AG04450 (cell line): ENCODE measurements at regions not wholly inside any gene's neighbourhood (a gene's known extent, or its start where the extent isn't known, plus 50 kb on each side); places are given as distances from the start of the nearest gene placed in this dataset.
"Not testable (repeated sequence)": the region's sequence is repeated elsewhere in the genome, so short reads cannot be mapped to it uniquely, and the experiment has no call there.

ENCODE experiments used
- CTCF ChIA-PET: fragments of 300-600, 350-600 bp; formaldehyde crosslinking; extraction: SDS; loops from one replicate; lab custom pipeline; 2022; ENCODE audit warnings: antibody characterized with exemption, inconsistent platforms; lab: Charles Lee
- POLR2A ChIA-PET: fragments of 350-600 bp; formaldehyde crosslinking; extraction: SDS; loops from one replicate; lab custom pipeline; 2021; ENCODE audit warnings: antibody characterized with exemption, inconsistent platforms; lab: Yijun Ruan, JAX
- DNase-seq: peaks from one replicate; pipeline ENCODE4 v3.0.0-alpha.2; 2011; ENCODE audit warnings: low read depth, low spot score
- H3K27ac ChIP-seq: one replicate; pipeline ENCODE4 v1.5.1; 2012; ENCODE audit warnings: low read depth, low read length, control low read depth
- H3K27me3 ChIP-seq: one replicate; pipeline ENCODE4 v1.6.0; 2012; ENCODE audit warnings: low read length; ENCODE audit not compliant: control insufficient read depth, insufficient read depth
- H3K4me3 ChIP-seq: 2 replicates; pipeline ENCODE4 v1.5.1; 2011; ENCODE audit warnings: mild to moderate bottlenecking, low read depth, low read length, control low read depth
- H3K9me3 ChIP-seq: 2 replicates; pipeline ENCODE4 v1.5.1; 2012; ENCODE audit warnings: low read length; ENCODE audit not compliant: control insufficient read depth, insufficient read depth
- CTCF ChIP-seq: IDR thresholded peaks from 2 replicates; pipeline ENCODE4 v1.5.1; 2011; ENCODE audit warnings: low read depth, low read length, control low read depth, inconsistent platforms

GRCh38 chr10:106355450-106355849 lies 809.1 kb downstream of the SORCS1 start:
- POLR2A ChIA-PET: no interaction called here
- TF ChIP-seq CTCF: peak; percentile 15; the same call in 1 of the 2 replicates
- DNase-seq: no peak
- no peak overlapping the region for H3K4me3 ChIP-seq
- CTCF ChIA-PET: interaction anchor here (1.0 kb wide), 1 partner anchor 176 kb away, joined by 4 read pairs; no protein-coding TSS in a partner anchor
- no peaks in the 10 kb centered on the region for H3K27me3 ChIP-seq
- no peak overlapping the region for H3K27ac ChIP-seq
- H3K9me3 ChIP-seq: no peaks in the 10 kb centered on the region; the same call in 1 of the 2 replicates

GRCh38 chr10:106348933-106349332 lies 815.6 kb downstream of the SORCS1 start:
- CTCF ChIA-PET: no interaction called here
- POLR2A ChIA-PET: no interaction called here
- Histone ChIP-seq H3K4me3 (no peak overlapping the region), H3K9me3 (no peaks in the 10 kb centered on the region; the same call in 1 of the 2 replicates), H3K27me3 (no peaks in the 10 kb centered on the region), H3K27ac (no peak overlapping the region)
- no peak for TF ChIP-seq CTCF
- no peak for DNase-seq

- H3K27me3 ChIP-seq: no peaks in the 10 kb centered on the region
- no peak overlapping the region for H3K27ac ChIP-seq
- DNase-seq: no peak
- H3K9me3 ChIP-seq: no peaks in the 10 kb centered on the region
- CTCF ChIA-PET: no interaction called here
- TF ChIP-seq CTCF: no peak
- no peak overlapping the region for H3K4me3 ChIP-seq
- POLR2A ChIA-PET: no interaction called here
Observed at GRCh38 chr10:106347547-106347946, 817.0 kb downstream of the SORCS1 start.

GRCh38 chr10:106343539-106343938 lies 821.0 kb downstream of the SORCS1 start:
- CTCF ChIA-PET: interaction anchor here (0.7 kb wide), 1 partner anchor 365 kb away, joined by 5 read pairs; no protein-coding TSS in a partner anchor
- POLR2A ChIA-PET: not testable (repeated sequence)

GRCh38 chr10:106341356-106341755 lies 823.1 kb downstream of the SORCS1 start:
- no peak for TF ChIP-seq CTCF
- CTCF ChIA-PET: no interaction called here
- H3K9me3 ChIP-seq: peaks cover 1% of the 10 kb centered on the region
- H3K27ac ChIP-seq: no peak overlapping the region
- POLR2A ChIA-PET: no interaction called here
- no peak overlapping the region for H3K4me3 ChIP-seq
- no peak for DNase-seq
- no peaks in the 10 kb centered on the region for H3K27me3 ChIP-seq

More at GRCh38 chr10:106343539-106343938, 821.0 kb downstream of the SORCS1 start:
- not testable (repeated sequence) for DNase-seq, H3K27ac ChIP-seq, H3K27me3 ChIP-seq, H3K4me3 ChIP-seq, H3K9me3 ChIP-seq
